ENCODE measurements at regions not wholly inside any gene's neighbourhood (a gene's known extent, or its start where the extent isn't known, plus 50 kb on each side); places are given as distances from the start of the nearest gene placed in this dataset.

DNA sequence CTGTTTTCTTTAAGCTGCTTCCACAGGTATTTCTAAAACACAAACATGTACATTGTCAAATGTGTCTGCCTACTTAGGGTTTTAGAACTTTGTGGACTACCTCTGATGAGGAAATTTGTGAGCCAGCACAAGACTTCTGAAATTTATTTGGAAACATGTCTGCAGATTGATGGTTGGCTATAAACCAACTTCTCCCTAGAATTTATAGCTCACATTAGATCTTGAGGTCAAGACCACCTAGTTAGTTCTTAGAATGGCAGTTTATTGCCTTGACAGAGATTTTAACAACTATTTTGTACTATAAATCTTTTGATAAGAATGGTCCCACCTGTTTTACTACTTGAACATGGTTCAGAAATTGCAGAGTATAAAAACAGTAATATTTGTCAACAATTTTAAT, 72.7 kb upstream of the AADAT start:
- DNase-seq (ENCODE audit: low read depth) = no peak
- H3K4me3 ChIP-seq (ENCODE audit: low read depth, low read length) = no peak overlapping the region
- TF ChIP-seq, protein P1, sequence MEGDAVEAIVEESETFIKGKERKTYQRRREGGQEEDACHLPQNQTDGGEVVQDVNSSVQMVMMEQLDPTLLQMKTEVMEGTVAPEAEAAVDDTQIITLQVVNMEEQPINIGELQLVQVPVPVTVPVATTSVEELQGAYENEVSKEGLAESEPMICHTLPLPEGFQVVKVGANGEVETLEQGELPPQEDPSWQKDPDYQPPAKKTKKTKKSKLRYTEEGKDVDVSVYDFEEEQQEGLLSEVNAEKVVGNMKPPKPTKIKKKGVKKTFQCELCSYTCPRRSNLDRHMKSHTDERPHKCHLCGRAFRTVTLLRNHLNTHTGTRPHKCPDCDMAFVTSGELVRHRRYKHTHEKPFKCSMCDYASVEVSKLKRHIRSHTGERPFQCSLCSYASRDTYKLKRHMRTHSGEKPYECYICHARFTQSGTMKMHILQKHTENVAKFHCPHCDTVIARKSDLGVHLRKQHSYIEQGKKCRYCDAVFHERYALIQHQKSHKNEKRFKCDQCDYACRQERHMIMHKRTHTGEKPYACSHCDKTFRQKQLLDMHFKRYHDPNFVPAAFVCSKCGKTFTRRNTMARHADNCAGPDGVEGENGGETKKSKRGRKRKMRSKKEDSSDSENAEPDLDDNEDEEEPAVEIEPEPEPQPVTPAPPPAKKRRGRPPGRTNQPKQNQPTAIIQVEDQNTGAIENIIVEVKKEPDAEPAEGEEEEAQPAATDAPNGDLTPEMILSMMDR (IDR thresholded peaks at IDR 0.05; ENCODE audit: control insufficient read depth, extremely low read depth, insufficient read depth) = no peak

DNA sequence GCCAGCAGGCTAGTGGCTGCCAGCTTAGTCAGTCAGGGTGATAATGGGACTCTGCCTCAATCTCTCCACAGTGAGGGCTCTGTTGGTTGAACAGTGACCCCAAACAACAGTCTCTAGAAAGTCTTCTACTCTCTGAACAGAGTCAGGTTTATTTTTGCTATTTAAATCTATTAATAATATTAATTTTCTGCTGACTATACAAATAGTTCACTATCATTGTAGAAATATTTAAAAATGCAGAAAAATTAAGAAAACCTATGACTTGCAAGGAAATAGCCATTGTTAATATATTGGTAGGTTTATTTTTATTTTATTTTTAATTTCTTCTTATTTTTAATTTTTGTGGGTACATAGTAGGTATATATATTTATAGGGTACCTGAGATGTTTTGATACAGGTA, 67.9 kb upstream of the AADAT start:
- TF ChIP-seq, protein P1 (IDR thresholded peaks at IDR 0.05; ENCODE audit: control insufficient read depth, extremely low read depth, insufficient read depth) = no peak
- DNase-seq (ENCODE audit: low read depth) = no peak
- no peak overlapping the region for H3K4me3 ChIP-seq (ENCODE audit: low read depth, low read length)

DNA sequence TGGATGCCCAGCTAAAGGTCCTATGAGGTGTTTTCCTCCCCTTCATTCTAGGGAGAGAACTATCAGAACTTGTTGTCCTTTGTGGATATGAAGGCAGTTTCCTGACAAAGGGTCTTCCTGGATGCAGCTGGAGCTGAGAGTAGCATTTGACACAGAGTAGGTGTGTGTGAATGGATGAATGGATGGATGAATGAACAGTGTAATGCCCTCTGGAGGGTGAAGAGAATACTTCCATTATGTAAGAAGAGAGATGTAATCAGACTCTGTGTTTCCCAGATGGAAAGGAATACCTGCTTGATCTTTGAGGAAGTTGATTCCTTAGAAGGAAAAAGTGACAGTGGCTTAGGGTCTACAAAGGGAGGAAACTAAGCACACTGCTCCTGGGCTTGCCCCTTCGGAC, 55.4 kb upstream of the AADAT start:
- no peak overlapping the region for H3K4me3 ChIP-seq (ENCODE audit: low read depth, low read length)
- TF ChIP-seq, protein P1 (IDR thresholded peaks at IDR 0.05; ENCODE audit: control insufficient read depth, extremely low read depth, insufficient read depth) = no peak
- DNase-seq (ENCODE audit: low read depth) = no peak

DNA sequence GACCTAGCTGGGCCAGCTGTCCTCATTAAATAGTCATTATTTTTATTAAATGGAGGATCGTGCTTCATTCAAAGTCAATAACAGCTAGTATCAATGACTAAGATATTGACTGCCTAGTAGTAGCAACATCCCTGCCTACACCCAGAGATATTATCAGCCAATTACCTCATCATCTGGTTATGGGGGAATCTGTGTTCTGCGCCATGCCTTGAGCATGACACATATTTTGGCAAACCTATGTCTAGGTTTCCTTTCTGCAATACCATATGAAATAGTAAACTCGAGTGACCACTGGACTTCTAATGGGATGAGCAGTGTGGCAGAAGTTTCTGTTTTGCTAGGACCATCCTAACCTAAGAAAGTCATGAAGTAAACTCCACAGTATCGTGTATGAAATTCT, 50.0 kb upstream of the AADAT start:
- no peak overlapping the region for H3K4me3 ChIP-seq (ENCODE audit: low read depth, low read length)
- TF ChIP-seq, protein P1 (IDR thresholded peaks at IDR 0.05; ENCODE audit: control insufficient read depth, extremely low read depth, insufficient read depth) = no peak
- DNase-seq (ENCODE audit: low read depth) = no peak

All from LNCaP clone FGC (cell line).